Hypothalamus (tissue), 51 donors: ENCODE measurements at regions not wholly inside any gene's neighbourhood (a gene's known extent, or its start where the extent isn't known, plus 50 kb on each side); places are given as distances from the start of the nearest gene placed in this dataset.

ENCODE experiments used
- DNase-seq, 51 donors: peaks; one replicate each; lab custom pipeline; 2025; lab: John Stamatoyannopoulos, UW

GRCh38 chr19:46967578-46968032, 52.0 kb upstream of the NPAS1 start:
- DNase-seq = peak in 2 of 51 donors; percentile 26 to 34
